GM18498 (cell line): ENCODE measurements at regions not wholly inside any gene's neighbourhood (a gene's known extent, or its start where the extent isn't known, plus 50 kb on each side); places are given as distances from the start of the nearest gene placed in this dataset.
"Not testable (repeated sequence)": the region's sequence is repeated elsewhere in the genome, so short reads cannot be mapped to it uniquely, and the experiment has no call there.

Experiments
- ATAC-seq: cut with Tn5 transposase; IDR thresholded peaks from one replicate; pipeline ENCODE4 v1.9.1; 2021; ENCODE audit warnings: mild to moderate bottlenecking, moderate library complexity; ENCODE audit not compliant: unreplicated experiment

GRCh38 chr4:126986005-126986404 is 646.8 kb upstream of the INTU start:
- ATAC-seq: no peak

- ATAC-seq: no peak
These were observed 645.9 kb upstream of the INTU start for GRCh38 chr4:126986828-126987227.

GRCh38 chr4:126991965-126992364 is 640.8 kb upstream of the INTU start:
- no peak for ATAC-seq

GRCh38 chr4:126992910-126993309 is 639.8 kb upstream of the INTU start:
- ATAC-seq: no peak

GRCh38 chr4:126993351-126993750 is 639.4 kb upstream of the INTU start:
- ATAC-seq: no peak

- ATAC-seq: no peak
These were observed 637.5 kb upstream of the INTU start for GRCh38 chr4:126995235-126995634.

- no peak for ATAC-seq
These were observed 632.6 kb upstream of the INTU start for GRCh38 chr4:127000110-127000509.

GRCh38 chr4:127000846-127001245 is 631.9 kb upstream of the INTU start:
- ATAC-seq: no peak

GRCh38 chr4:127001933-127002332 is 630.8 kb upstream of the INTU start:
- ATAC-seq: no peak

GRCh38 chr4:127006446-127006877 is 626.3 kb upstream of the INTU start:
- ATAC-seq: no peak

GRCh38 chr4:127007305-127007704 is 625.5 kb upstream of the INTU start:
- no peak for ATAC-seq

GRCh38 chr4:127012549-127012948 is 620.2 kb upstream of the INTU start:
- no peak for ATAC-seq

GRCh38 chr4:127015667-127016117 is 617.1 kb upstream of the INTU start:
- ATAC-seq: no peak

- ATAC-seq: no peak
These were observed 614.4 kb upstream of the INTU start for GRCh38 chr4:127018381-127018780.

- ATAC-seq: not testable (repeated sequence)
These were observed 611.9 kb upstream of the INTU start for GRCh38 chr4:127020831-127021230.

- no peak for ATAC-seq
These were observed 596.5 kb upstream of the INTU start for GRCh38 chr4:127036296-127036695.

- no peak for ATAC-seq
These were observed 586.9 kb upstream of the INTU start for GRCh38 chr4:127045861-127046260.

GRCh38 chr4:127047930-127048329 is 584.8 kb upstream of the INTU start:
- no peak for ATAC-seq

- no peak for ATAC-seq
These were observed 584.2 kb upstream of the INTU start for GRCh38 chr4:127048376-127049044.

- no peak for ATAC-seq
These were observed 583.2 kb upstream of the INTU start for GRCh38 chr4:127049526-127049925.

- no peak for ATAC-seq
These were observed 580.0 kb upstream of the INTU start for GRCh38 chr4:127052742-127053141.

- no peak for ATAC-seq
These were observed 577.4 kb upstream of the INTU start for GRCh38 chr4:127055357-127055756.

GRCh38 chr4:127069675-127070074 is 563.1 kb upstream of the INTU start:
- no peak for ATAC-seq
